ENCODE measurements at regions not wholly inside any gene's neighbourhood (a gene's known extent, or its start where the extent isn't known, plus 50 kb on each side); places are given as distances from the start of the nearest gene placed in this dataset.

- no peak for TF ChIP-seq CTCF (optimal IDR thresholded peaks at IDR 0.05 in 1 of 3, IDR thresholded peaks at IDR 0.05 in 1 of 3, conservative IDR thresholded peaks at IDR 0.05 in 1 of 3; ENCODE audit: extremely low read depth in 1 of 3, insufficient read depth in 2 of 3, low read length in 3 of 3)
- no peak for TF ChIP-seq EZH2 (IDR thresholded peaks at IDR 0.05; ENCODE audit: low read length)
Measured at GRCh38 chr3:111465081-111465670, 76.8 kb upstream of the CD96 start.
